Coronary artery (tissue), 2 donors: ENCODE measurements at regions not wholly inside any gene's neighbourhood (a gene's known extent, or its start where the extent isn't known, plus 50 kb on each side); places are given as distances from the start of the nearest gene placed in this dataset.
"Not testable (repeated sequence)": the region's sequence is repeated elsewhere in the genome, so short reads cannot be mapped to it uniquely, and the experiment has no call there.

ENCODE experiments used
- DNase-seq: peaks from one replicate; pipeline ENCODE4 v3.0.0-alpha.2; 2017; ENCODE audit warnings: low spot score
- H3K27ac ChIP-seq, 2 donors: fragments of 200-600 bp; sonication (generic); one replicate each; pipeline ENCODE4 v1.5.1; 2016 to 2019
- H3K4me3 ChIP-seq: fragments of 200-600 bp; sonication (generic); 2 replicates; pipeline ENCODE4 v1.5.1; 2016; ENCODE audit warnings: mild to moderate bottlenecking, moderate library complexity
- CTCF ChIP-seq: fragments of 200-600 bp; sonication (generic); IDR thresholded peaks from one replicate; pipeline ENCODE4 v1.5.1; 2019; ENCODE audit warnings: antibody characterized with exemption

GRCh38 chr10:71086439-71087080 is 125.8 kb upstream of the UNC5B start:
- Histone ChIP-seq H3K27ac (no peak overlapping the region), H3K4me3 (no peak overlapping the region)
- DNase-seq, result peak; percentile 62
- TF ChIP-seq CTCF, result no peak

GRCh38 chr10:71087622-71088021 is 124.7 kb upstream of the UNC5B start:
- TF ChIP-seq CTCF, result no peak
- H3K27ac ChIP-seq, result peak overlapping the region; percentile 51 to 83
- DNase-seq, result no peak
- no peak overlapping the region for H3K4me3 ChIP-seq

DNA sequence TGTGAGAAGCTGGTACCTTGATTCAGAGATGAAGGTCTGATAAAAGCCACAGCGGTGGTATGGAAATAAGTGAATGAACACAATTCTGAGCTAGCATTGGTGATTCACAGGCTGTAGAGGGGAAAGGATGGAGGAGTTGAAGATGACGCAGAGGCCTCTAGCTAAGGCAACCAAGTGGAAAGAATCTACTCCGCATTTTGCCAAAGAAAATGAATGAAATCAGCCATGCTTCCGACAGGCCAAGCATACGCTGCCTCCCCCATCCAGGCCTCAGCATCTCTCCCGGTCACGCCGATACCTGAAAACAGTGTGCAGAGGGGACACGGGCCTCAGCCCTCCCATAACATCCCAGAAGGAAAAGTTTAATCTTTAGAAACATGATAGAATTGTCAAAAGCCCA is 124.3 kb upstream of the UNC5B start:
- DNase-seq, result peak; percentile 73
- Histone ChIP-seq H3K4me3 (no peak overlapping the region), H3K27ac (peak overlapping the region; percentile 51 to 83)
- no peak for TF ChIP-seq CTCF

- H3K4me3 ChIP-seq, DNase-seq: not testable (repeated sequence)
- peak overlapping the region in 1 of 2 donors; percentile 51 for H3K27ac ChIP-seq
These were observed 123.8 kb upstream of the UNC5B start for GRCh38 chr10:71088578-71088977.

DNA sequence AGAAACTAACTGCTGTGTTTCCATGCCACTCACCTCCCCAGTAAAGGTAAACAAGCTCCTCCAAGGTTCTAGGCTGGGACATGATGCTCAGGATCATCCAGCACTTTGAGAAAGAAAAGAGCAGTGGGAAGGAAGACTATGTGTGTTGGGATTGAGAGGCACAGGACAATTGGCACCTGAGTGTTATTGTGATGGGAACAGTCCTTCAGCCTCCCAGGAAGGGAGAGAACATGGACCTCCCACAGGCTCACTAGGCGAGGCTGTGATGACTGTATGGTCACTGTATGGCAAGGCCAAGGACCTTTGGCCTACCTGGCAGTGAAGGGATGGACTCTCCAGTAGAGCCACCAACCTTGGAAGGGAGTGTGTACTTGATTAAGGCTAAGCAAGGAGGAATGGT is 123.2 kb upstream of the UNC5B start:
- H3K27ac ChIP-seq, result no peak overlapping the region
- no peak overlapping the region for H3K4me3 ChIP-seq
- DNase-seq, result peak; percentile 38
- no peak for TF ChIP-seq CTCF

DNA sequence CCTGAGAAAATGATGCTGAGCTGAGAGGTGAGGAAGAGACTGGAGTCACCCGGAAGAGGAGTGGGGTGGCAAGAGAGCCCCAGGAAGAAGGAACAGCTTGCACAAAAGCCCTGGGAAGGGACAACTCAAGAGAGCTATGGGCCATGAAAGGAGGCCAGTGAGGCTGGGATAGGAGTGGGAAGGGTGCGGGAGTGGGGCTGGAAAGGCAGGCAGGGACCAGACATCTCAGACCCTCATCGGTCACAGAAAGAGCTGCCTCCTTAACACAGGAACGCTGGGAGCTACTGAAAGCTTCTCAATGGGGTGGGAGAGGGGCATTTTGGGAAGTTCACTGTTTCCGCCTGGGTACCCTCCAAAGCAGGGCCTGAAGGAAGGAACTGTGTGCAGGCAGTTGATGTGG is 122.0 kb upstream of the UNC5B start:
- H3K27ac ChIP-seq, result no peak overlapping the region
- H3K4me3 ChIP-seq, result no peak overlapping the region
- TF ChIP-seq CTCF, result no peak
- DNase-seq, result peak; percentile 50

- no peak overlapping the region for H3K27ac ChIP-seq
- peak; percentile 28 for DNase-seq
- H3K4me3 ChIP-seq, result no peak overlapping the region
- no peak for TF ChIP-seq CTCF
These were observed 121.6 kb upstream of the UNC5B start for GRCh38 chr10:71090801-71091200.
